ENCODE measurements at regions not wholly inside any gene's neighbourhood (a gene's known extent, or its start where the extent isn't known, plus 50 kb on each side); places are given as distances from the start of the nearest gene placed in this dataset.

- DNase-seq (ENCODE audit: low read depth) = peak; percentile 12
- Mint-ChIP-seq H3K4me3 (ENCODE audit: unreplicated experiment) (no peak overlapping the region), H3K36me3 (ENCODE audit: low read depth, unreplicated experiment) (no peaks in the 10 kb centered on the region), H3K27ac (ENCODE audit: unreplicated experiment) (peak overlapping the region; percentile 9), H3K27me3 (ENCODE audit: low read depth, unreplicated experiment) (peaks cover 4% of the 10 kb centered on the region), H3K9me3 (ENCODE audit: unreplicated experiment) (peaks cover 1% of the 10 kb centered on the region), H3K4me1 (ENCODE audit: low read depth, unreplicated experiment) (peaks cover 13% of the 10 kb centered on the region)
- Histone ChIP-seq H4K20me1 (ENCODE audit: insufficient read depth, low read length) (no peaks in the 10 kb centered on the region), H3K9ac (ENCODE audit: low read length) (no peak overlapping the region), H3K36me3 (ENCODE audit: insufficient read depth, low read length) (no peaks in the 10 kb centered on the region), H2AFZ (ENCODE audit: low read depth, low read length) (no peak overlapping the region), H3K79me2 (ENCODE audit: insufficient read depth, low read length) (no peaks in the 10 kb centered on the region), H3K4me2 (ENCODE audit: low read length) (no peak overlapping the region), H3K9me3 (ENCODE audit: insufficient read depth, low read depth, low read length) (no peaks in the 10 kb centered on the region), H3K4me3 (ENCODE audit: insufficient read depth, low read depth, low read length) (no peak overlapping the region), H3K27ac (ENCODE audit: low read depth, low read length) (no peak overlapping the region), H3K4me1 (ENCODE audit: insufficient read depth, low read length) (no peaks in the 10 kb centered on the region), H3K27me3 (ENCODE audit: insufficient read depth, low read length) (no peaks in the 10 kb centered on the region)
- no peak for FAIRE-seq
- TF ChIP-seq CTCF (IDR thresholded peaks at IDR 0.05; ENCODE audit: insufficient read depth, low read depth, low read length) (no peak), EZH2 (IDR thresholded peaks at IDR 0.05; ENCODE audit: insufficient read depth, low read length) (no peak)
Observed at GRCh38 chr2:38237311-38237710, 139.8 kb downstream of the ATL2 start.

GRCh38 chr2:38233231-38233983 is 143.7 kb downstream of the ATL2 start:
- Histone ChIP-seq H3K27ac (ENCODE audit: low read depth, low read length) (no peak overlapping the region), H3K79me2 (ENCODE audit: insufficient read depth, low read length) (no peaks in the 10 kb centered on the region), H3K4me1 (ENCODE audit: insufficient read depth, low read length) (no peaks in the 10 kb centered on the region), H3K27me3 (ENCODE audit: insufficient read depth, low read length) (no peaks in the 10 kb centered on the region), H3K9me3 (ENCODE audit: insufficient read depth, low read depth, low read length) (no peaks in the 10 kb centered on the region), H3K36me3 (ENCODE audit: insufficient read depth, low read length) (no peaks in the 10 kb centered on the region), H3K4me3 (ENCODE audit: insufficient read depth, low read depth, low read length) (no peak overlapping the region), H2AFZ (ENCODE audit: low read depth, low read length) (peak overlapping the region; percentile 40), H4K20me1 (ENCODE audit: insufficient read depth, low read length) (no peaks in the 10 kb centered on the region), H3K9ac (ENCODE audit: low read length) (no peak overlapping the region), H3K4me2 (ENCODE audit: low read length) (peak overlapping the region; percentile 60)
- FAIRE-seq (peak; percentile 50), DNase-seq (ENCODE audit: low read depth) (peak; percentile 80)
- Mint-ChIP-seq H3K27ac (ENCODE audit: unreplicated experiment) (no peak overlapping the region), H3K4me3 (ENCODE audit: unreplicated experiment) (no peak overlapping the region), H3K36me3 (ENCODE audit: low read depth, unreplicated experiment) (no peaks in the 10 kb centered on the region), H3K27me3 (ENCODE audit: low read depth, unreplicated experiment) (peaks cover 2% of the 10 kb centered on the region), H3K9me3 (ENCODE audit: unreplicated experiment) (no peaks in the 10 kb centered on the region), H3K4me1 (ENCODE audit: low read depth, unreplicated experiment) (peaks cover 13% of the 10 kb centered on the region)
- no peak for TF ChIP-seq CTCF (IDR thresholded peaks at IDR 0.05; ENCODE audit: insufficient read depth, low read depth, low read length)
- no peak for TF ChIP-seq EZH2 (IDR thresholded peaks at IDR 0.05; ENCODE audit: insufficient read depth, low read length)

GRCh38 chr2:38232454-38232853 is 144.6 kb downstream of the ATL2 start:
- Histone ChIP-seq H3K79me2 (ENCODE audit: insufficient read depth, low read length) (no peaks in the 10 kb centered on the region), H2AFZ (ENCODE audit: low read depth, low read length) (no peak overlapping the region), H3K4me2 (ENCODE audit: low read length) (no peak overlapping the region), H3K4me1 (ENCODE audit: insufficient read depth, low read length) (no peaks in the 10 kb centered on the region), H3K36me3 (ENCODE audit: insufficient read depth, low read length) (no peaks in the 10 kb centered on the region), H4K20me1 (ENCODE audit: insufficient read depth, low read length) (no peaks in the 10 kb centered on the region), H3K4me3 (ENCODE audit: insufficient read depth, low read depth, low read length) (no peak overlapping the region), H3K27ac (ENCODE audit: low read depth, low read length) (no peak overlapping the region), H3K9me3 (ENCODE audit: insufficient read depth, low read depth, low read length) (no peaks in the 10 kb centered on the region), H3K27me3 (ENCODE audit: insufficient read depth, low read length) (no peaks in the 10 kb centered on the region), H3K9ac (ENCODE audit: low read length) (no peak overlapping the region)
- Mint-ChIP-seq H3K27ac (ENCODE audit: unreplicated experiment) (no peak overlapping the region), H3K9me3 (ENCODE audit: unreplicated experiment) (no peaks in the 10 kb centered on the region), H3K4me3 (ENCODE audit: unreplicated experiment) (no peak overlapping the region), H3K4me1 (ENCODE audit: low read depth, unreplicated experiment) (peaks cover 13% of the 10 kb centered on the region), H3K36me3 (ENCODE audit: low read depth, unreplicated experiment) (no peaks in the 10 kb centered on the region), H3K27me3 (ENCODE audit: low read depth, unreplicated experiment) (peaks cover 2% of the 10 kb centered on the region)
- DNase-seq (ENCODE audit: low read depth) = no peak
- FAIRE-seq = no peak
- TF ChIP-seq CTCF (IDR thresholded peaks at IDR 0.05; ENCODE audit: insufficient read depth, low read depth, low read length) (no peak), EZH2 (IDR thresholded peaks at IDR 0.05; ENCODE audit: insufficient read depth, low read length) (no peak)
